ENCODE measurements at regions not wholly inside any gene's neighbourhood (a gene's known extent, or its start where the extent isn't known, plus 50 kb on each side); places are given as distances from the start of the nearest gene placed in this dataset.

DNA sequence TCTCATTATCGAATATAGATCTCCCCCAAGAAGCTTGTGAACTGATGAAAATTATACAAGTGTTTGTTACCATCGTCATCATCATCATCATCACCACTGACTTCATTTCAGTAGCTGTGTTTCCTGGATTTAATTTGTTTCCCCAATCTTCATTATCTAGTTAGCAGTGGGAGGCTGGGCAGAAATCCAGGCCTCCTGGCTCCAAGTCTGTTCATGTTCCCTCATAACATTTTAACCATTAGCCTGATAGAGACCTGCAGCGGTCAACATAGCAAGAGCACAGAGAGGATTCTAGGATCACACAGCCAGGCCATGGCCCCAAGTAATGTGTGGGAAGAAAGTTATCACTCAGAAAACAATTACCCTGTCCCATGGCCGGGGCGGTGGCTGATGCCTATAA is 526.2 kb upstream of the CDH11 start:
- TF ChIP-seq POLR2A (IDR thresholded peaks at IDR 0.05), result no peak
- TF ChIP-seq, protein P1, sequence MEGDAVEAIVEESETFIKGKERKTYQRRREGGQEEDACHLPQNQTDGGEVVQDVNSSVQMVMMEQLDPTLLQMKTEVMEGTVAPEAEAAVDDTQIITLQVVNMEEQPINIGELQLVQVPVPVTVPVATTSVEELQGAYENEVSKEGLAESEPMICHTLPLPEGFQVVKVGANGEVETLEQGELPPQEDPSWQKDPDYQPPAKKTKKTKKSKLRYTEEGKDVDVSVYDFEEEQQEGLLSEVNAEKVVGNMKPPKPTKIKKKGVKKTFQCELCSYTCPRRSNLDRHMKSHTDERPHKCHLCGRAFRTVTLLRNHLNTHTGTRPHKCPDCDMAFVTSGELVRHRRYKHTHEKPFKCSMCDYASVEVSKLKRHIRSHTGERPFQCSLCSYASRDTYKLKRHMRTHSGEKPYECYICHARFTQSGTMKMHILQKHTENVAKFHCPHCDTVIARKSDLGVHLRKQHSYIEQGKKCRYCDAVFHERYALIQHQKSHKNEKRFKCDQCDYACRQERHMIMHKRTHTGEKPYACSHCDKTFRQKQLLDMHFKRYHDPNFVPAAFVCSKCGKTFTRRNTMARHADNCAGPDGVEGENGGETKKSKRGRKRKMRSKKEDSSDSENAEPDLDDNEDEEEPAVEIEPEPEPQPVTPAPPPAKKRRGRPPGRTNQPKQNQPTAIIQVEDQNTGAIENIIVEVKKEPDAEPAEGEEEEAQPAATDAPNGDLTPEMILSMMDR (IDR thresholded peaks at IDR 0.05), result no peak
- intact Hi-C loops (cut with DNase I; ENCODE audit: low total_unique reads), result no loop called here
- Histone ChIP-seq H3K4me3 (no peak overlapping the region), H3K27me3 (no peaks in the 10 kb centered on the region), H3K36me3 (no peaks in the 10 kb centered on the region), H3K9me3 (no peaks in the 10 kb centered on the region), H3K27ac (no peak overlapping the region), H3K4me1 (no peaks in the 10 kb centered on the region)
- no peak for DNase-seq

DNA sequence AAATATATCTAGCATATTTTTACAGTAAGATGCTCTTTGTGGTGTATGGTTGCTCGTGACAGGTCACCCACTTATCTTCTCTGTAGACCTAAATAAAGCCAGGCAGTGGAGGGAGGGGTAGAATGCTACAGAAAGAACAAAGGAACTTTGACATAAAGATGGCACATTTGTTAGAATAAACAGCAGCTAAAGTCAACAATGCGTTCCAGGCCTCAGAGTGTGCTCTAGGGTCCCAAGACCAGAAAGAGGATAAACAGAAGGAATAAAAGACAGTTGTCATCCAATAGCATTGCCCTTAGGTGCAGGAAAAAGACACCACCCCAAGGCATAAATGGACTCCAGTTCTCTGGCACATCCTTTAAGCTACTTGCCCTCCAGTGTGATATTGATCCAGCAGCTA is 523.0 kb upstream of the CDH11 start:
- intact Hi-C loops (cut with DNase I; ENCODE audit: low total_unique reads), result no loop called here
- DNase-seq, result no peak
- Histone ChIP-seq H3K36me3 (no peaks in the 10 kb centered on the region), H3K4me1 (no peaks in the 10 kb centered on the region), H3K27me3 (no peaks in the 10 kb centered on the region), H3K27ac (no peak overlapping the region), H3K4me3 (no peak overlapping the region), H3K9me3 (no peaks in the 10 kb centered on the region)
- TF ChIP-seq, protein P1 (IDR thresholded peaks at IDR 0.05), result no peak
- no peak for TF ChIP-seq POLR2A (IDR thresholded peaks at IDR 0.05)

DNA sequence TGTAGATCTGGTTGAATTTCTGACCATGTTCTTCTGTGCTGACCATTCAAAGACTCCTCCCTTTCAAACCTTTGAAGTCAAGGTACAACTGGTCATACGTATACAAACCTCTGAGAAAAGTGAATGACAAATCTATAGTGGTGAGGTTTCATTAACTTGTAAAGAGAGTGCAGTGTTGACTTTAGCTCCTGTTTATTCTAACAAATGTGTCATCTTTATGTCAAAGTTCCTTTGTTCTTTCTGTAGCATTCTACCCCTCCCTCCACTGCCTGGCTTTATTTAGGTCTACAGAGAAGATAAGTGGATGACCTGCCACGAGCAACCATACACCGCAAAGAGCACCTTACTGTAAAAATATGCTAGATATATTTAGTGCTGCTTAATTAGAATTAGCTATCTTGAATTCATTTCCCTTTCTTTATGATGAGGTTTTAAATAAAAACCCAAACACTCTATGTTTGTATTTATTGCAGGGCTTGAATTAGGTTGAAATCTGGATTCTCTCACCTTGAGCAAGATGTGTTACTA is 520.0 kb upstream of the CDH11 start:
- intact Hi-C loops (cut with DNase I; ENCODE audit: low total_unique reads), result no loop called here
- H3K9me3 ChIP-seq, result no peaks in the 10 kb centered on the region
- no peaks in the 10 kb centered on the region for H3K36me3 ChIP-seq
- no peaks in the 10 kb centered on the region for H3K27me3 ChIP-seq
- no peaks in the 10 kb centered on the region for H3K4me1 ChIP-seq
- H3K4me3 ChIP-seq, result no peak overlapping the region
- no peak for TF ChIP-seq POLR2A (IDR thresholded peaks at IDR 0.05)
- DNase-seq, result no peak
- H3K27ac ChIP-seq, result no peak overlapping the region

DNA sequence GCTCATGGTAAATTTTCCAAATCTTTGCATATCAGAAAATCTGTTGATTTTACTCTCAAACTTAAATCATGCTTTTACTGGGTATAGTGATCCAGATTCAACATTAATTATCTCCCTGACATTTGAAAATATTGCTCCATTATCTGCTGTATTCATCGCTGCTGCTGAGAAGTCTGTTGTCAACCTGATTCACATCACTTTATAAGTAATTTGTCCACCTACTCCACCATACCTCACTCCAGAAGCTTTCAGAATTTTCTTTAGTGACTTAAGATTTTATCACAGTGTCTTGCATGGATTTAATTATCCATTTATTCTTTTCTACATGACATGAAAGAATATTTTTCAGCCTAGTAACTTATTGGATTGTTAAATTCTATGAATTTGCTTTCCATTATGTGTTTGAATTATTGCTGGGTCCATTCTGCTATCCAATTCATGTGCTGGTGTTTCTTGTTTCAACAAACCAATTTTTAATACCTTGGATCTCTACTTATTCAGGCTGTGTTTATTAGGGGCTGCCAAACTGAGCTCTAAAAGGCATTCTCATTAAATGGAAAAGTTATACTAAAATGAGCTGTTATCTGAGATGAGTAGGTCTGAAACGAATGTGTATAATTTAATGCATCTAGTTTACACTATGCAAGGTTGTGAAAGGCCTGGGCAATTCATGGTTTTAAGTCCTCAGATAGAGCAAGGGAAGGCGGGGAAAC is 519.3 kb upstream of the CDH11 start:
- H3K27me3 ChIP-seq, result no peaks in the 10 kb centered on the region
- H3K9me3 ChIP-seq, result no peaks in the 10 kb centered on the region
- TF ChIP-seq, protein P1 (IDR thresholded peaks at IDR 0.05), result no peak
- no peak for TF ChIP-seq POLR2A (IDR thresholded peaks at IDR 0.05)
- intact Hi-C loops (cut with DNase I; ENCODE audit: low total_unique reads), result no loop called here
- no peak overlapping the region for H3K4me3 ChIP-seq
- no peaks in the 10 kb centered on the region for H3K36me3 ChIP-seq
- no peaks in the 10 kb centered on the region for H3K4me1 ChIP-seq
- no peak for DNase-seq
- H3K27ac ChIP-seq, result no peak overlapping the region

DNA sequence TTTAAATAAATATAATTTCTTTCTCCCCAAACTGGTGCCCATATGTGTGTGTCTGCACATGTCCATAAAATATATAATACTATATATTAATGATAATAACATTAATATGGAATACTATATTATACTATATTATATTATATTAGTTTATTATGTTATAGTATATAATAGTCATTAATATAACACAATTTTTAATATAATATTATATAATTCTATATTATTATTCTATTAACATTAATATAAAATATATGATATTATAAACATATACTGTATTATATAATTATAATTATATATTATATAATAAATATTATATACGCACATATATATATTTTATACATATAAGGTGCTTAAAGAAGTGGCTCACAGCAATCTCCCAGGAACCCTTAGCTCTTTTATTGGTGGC is 513.0 kb upstream of the CDH11 start:
- Histone ChIP-seq H3K4me1 (no peaks in the 10 kb centered on the region), H3K36me3 (no peaks in the 10 kb centered on the region), H3K27me3 (no peaks in the 10 kb centered on the region), H3K9me3 (no peaks in the 10 kb centered on the region), H3K27ac (no peak overlapping the region), H3K4me3 (no peak overlapping the region)
- TF ChIP-seq, protein P1 (IDR thresholded peaks at IDR 0.05), result no peak
- TF ChIP-seq POLR2A (IDR thresholded peaks at IDR 0.05), result no peak
- intact Hi-C loops (cut with DNase I; ENCODE audit: low total_unique reads), result no loop called here
- DNase-seq, result no peak

Data from uterus (tissue), 3 donors.